Pancreas (tissue), 10 donors: ENCODE measurements at regions not wholly inside any gene's neighbourhood (a gene's known extent, or its start where the extent isn't known, plus 50 kb on each side); places are given as distances from the start of the nearest gene placed in this dataset.

Experiments used
- ATAC-seq, 4 donors: fragments of 200-7000 bp; cut with Tn5 transposase; one replicate each; pipeline versions ENCODE4 v1.8.0 to v1.9.1; 2020; ENCODE audit warnings: mild to moderate bottlenecking in 4 of 4, moderate library complexity in 4 of 4
- DNase-seq, 6 donors: peaks; one replicate each; pipeline ENCODE4 v3.0.0-alpha.2; 2020
- FAIRE-seq: peaks from 2 replicates; lab custom pipeline; 2012; peaks lifted over from hg19 to GRCh38; lab: Jason Lieb, UNC
- H3K27ac ChIP-seq, 4 donors: fragments of 200-600 bp; sonication (generic); 1 replicate in 3 of 4; 2 replicates in 1 of 4; pipeline versions ENCODE4 v1.5.0 to v1.8.0; 2020
- H3K27me3 ChIP-seq, 4 donors: fragments of 200-600 bp; one replicate each; pipeline ENCODE4 v1.8.0; 2021
- H3K36me3 ChIP-seq, 3 donors: fragments of 200-600 bp; sonication (generic) in 1 of 3; one replicate each; pipeline versions ENCODE4 v1.5.0 to v1.8.0; 2020 to 2021
- H3K4me1 ChIP-seq, 3 donors: fragments of 200-600 bp; one replicate each; pipeline ENCODE4 v1.8.0; 2021
- H3K4me3 ChIP-seq, 4 donors: fragments of 200-600 bp; sonication (generic) in 2 of 4; one replicate each; pipeline versions ENCODE4 v1.5.0 to v1.8.0; 2020 to 2021
- H3K9me3 ChIP-seq, 4 donors: fragments of 200-600 bp; one replicate each; pipeline ENCODE4 v1.8.0; 2021
- CTCF ChIP-seq, 4 donors: fragments of 200-600 bp; sonication (generic) in 3 of 4; IDR thresholded peaks; one replicate each; pipeline versions ENCODE4 v1.5.0 to v1.8.0; 2021; ENCODE audit warnings: antibody characterized with exemption in 4 of 4
- WGBS, 2 donors: extraction: QIAGEN DNeasy Blood & Tissue Kit; methylation state at CpG; one replicate each; pipeline ENCODE4 v1.1.7; 2013; 5-methylcytosine and 5-hydroxymethylcytosine counted together
- intact Hi-C, 3 donors: fragments of 100-400 bp; cut with DNase I; formaldehyde crosslinking; loops; one replicate each; pipeline versions ENCODE4 v1.11.1 to v1.14.2; 2022
- donor health status: healthy with polysubstance abuse.
- donor health status: DM: no; HTN: no; CAD: no; lungs with moderate emphysema.
- donor health status: DM: no; HTN: no; CAD: no.
- donor health status: control.
- donor health status: control.
- donor health status: Bipolar disorder and iron deficiency.
- donor health status: DM: yes; HTN: yes; CAD: no.
- donor health status: DM: no; HTN: no; CAD: no.
- donor health status: DM: no; HTN: no; CAD: no.
- donor health status: DM: yes; HTN: yes; CAD: no.

GRCh38 chr5:52255308-52255707 is 532.4 kb upstream of the ITGA1 start:
- ATAC-seq (no peak), FAIRE-seq (no peak), DNase-seq (no peak)
- Histone ChIP-seq H3K4me1 (no peaks in the 10 kb centered on the region), H3K36me3 (no peaks in the 10 kb centered on the region), H3K4me3 (no peak overlapping the region), H3K27me3 (no peaks in the 10 kb centered on the region), H3K27ac (no peak overlapping the region), H3K9me3 (no peaks in the 10 kb centered on the region)
- WGBS, 2 donors = 48 to 61% methylated on average over 4 of the region's 4 CpGs
- TF ChIP-seq CTCF (IDR thresholded peaks at IDR 0.05) = no peak
- intact Hi-C loops = no loop called here

GRCh38 chr5:52262844-52263243 is 524.9 kb upstream of the ITGA1 start:
- Histone ChIP-seq H3K9me3 (no peaks in the 10 kb centered on the region), H3K27ac (no peak overlapping the region), H3K4me3 (no peak overlapping the region), H3K27me3 (no peaks in the 10 kb centered on the region), H3K36me3 (no peaks in the 10 kb centered on the region), H3K4me1 (no peaks in the 10 kb centered on the region)
- intact Hi-C loops = no loop called here
- DNase-seq (no peak), ATAC-seq (no peak), FAIRE-seq (no peak)
- WGBS, 2 donors = 54% methylated on average over 3 of the region's 3 CpGs
- no peak for TF ChIP-seq CTCF (IDR thresholded peaks at IDR 0.05)

GRCh38 chr5:52269401-52269800 is 518.3 kb upstream of the ITGA1 start:
- peak in 3 of 4 donors; percentile 44 to 92 (median 85) for ATAC-seq
- Histone ChIP-seq H3K4me1 (no peaks in the 10 kb centered on the region), H3K27me3 (no peaks in the 10 kb centered on the region), H3K4me3 (no peak overlapping the region), H3K27ac (no peak overlapping the region), H3K36me3 (no peaks in the 10 kb centered on the region), H3K9me3 (no peaks in the 10 kb centered on the region)
- intact Hi-C loops = no loop called here
- no peak for FAIRE-seq
- 65 to 81% methylated on average over 1 of the region's 1 CpG for WGBS, 2 donors
- TF ChIP-seq CTCF (IDR thresholded peaks at IDR 0.05) = no peak
- DNase-seq = no peak

- no peaks in the 10 kb centered on the region for H3K27me3 ChIP-seq
- no peaks in the 10 kb centered on the region for H3K9me3 ChIP-seq
- intact Hi-C loops = no loop called here
- DNase-seq = no peak
- 51 to 56% methylated on average over 4 of the region's 4 CpGs for WGBS, 2 donors
- no peak overlapping the region for H3K27ac ChIP-seq
- ATAC-seq = peak in 2 of 4 donors; percentile 42 to 58
- no peak for FAIRE-seq
- no peaks in the 10 kb centered on the region for H3K36me3 ChIP-seq
- no peak overlapping the region for H3K4me3 ChIP-seq
- no peaks in the 10 kb centered on the region for H3K4me1 ChIP-seq
- TF ChIP-seq CTCF (IDR thresholded peaks at IDR 0.05) = no peak
These were observed 517.9 kb upstream of the ITGA1 start for GRCh38 chr5:52269859-52270258.

- Histone ChIP-seq H3K36me3 (no peaks in the 10 kb centered on the region), H3K27ac (no peak overlapping the region), H3K27me3 (no peaks in the 10 kb centered on the region), H3K9me3 (no peaks in the 10 kb centered on the region), H3K4me3 (no peak overlapping the region), H3K4me1 (no peaks in the 10 kb centered on the region)
- ATAC-seq (no peak), DNase-seq (no peak), FAIRE-seq (no peak)
- intact Hi-C loops = no loop called here
- no peak for TF ChIP-seq CTCF (IDR thresholded peaks at IDR 0.05)
These were observed 512.1 kb upstream of the ITGA1 start for GRCh38 chr5:52275639-52276038.
